ENCODE measurements at regions not wholly inside any gene's neighbourhood (a gene's known extent, or its start where the extent isn't known, plus 50 kb on each side); places are given as distances from the start of the nearest gene placed in this dataset.

- no peak for TF ChIP-seq POLR2A (IDR thresholded peaks at IDR 0.05; ENCODE audit: control extremely low read depth in 1 of 2, low read depth in 2 of 2, low read length in 2 of 2)
- TF ChIP-seq CTCF (IDR thresholded peaks at IDR 0.05; ENCODE audit: control extremely low read depth in 1 of 3, insufficient read depth in 1 of 3, low read depth in 1 of 3, low read length in 3 of 3) = no peak
- no peak for TF ChIP-seq JUND (IDR thresholded peaks at IDR 0.05; ENCODE audit: low read length)
- no peak for TF ChIP-seq TBP (IDR thresholded peaks at IDR 0.05; ENCODE audit: low read depth, low read length)
- no peak for TF ChIP-seq MAX (IDR thresholded peaks at IDR 0.05)
- TF ChIP-seq ATF3 (IDR thresholded peaks at IDR 0.05; ENCODE audit: insufficient read depth, low read depth, low read length) = no peak
- TF ChIP-seq CREB1 (IDR thresholded peaks at IDR 0.05) = no peak
- no peak for TF ChIP-seq RNF2 (IDR thresholded peaks at IDR 0.05; ENCODE audit: borderline replicate concordance, low read depth, low read length, missing control alignments, poor library complexity, severe bottlenecking)
- TF ChIP-seq EGR1 (IDR thresholded peaks at IDR 0.05; ENCODE audit: borderline replicate concordance, low read depth, low read length) = no peak
- no peak for TF ChIP-seq TCF12 (IDR thresholded peaks at IDR 0.05; ENCODE audit: low read depth, low read length)
- peak; percentile 48; the same call in 1 of the 2 replicates for TF ChIP-seq YY1 (IDR thresholded peaks at IDR 0.05; ENCODE audit: low read depth, low read length)
- TF ChIP-seq NANOG (IDR thresholded peaks at IDR 0.05; ENCODE audit: insufficient read depth, low read depth, low read length, poor library complexity, severe bottlenecking) = no peak
- TF ChIP-seq SUZ12 (IDR thresholded peaks at IDR 0.05; ENCODE audit: low read length) = no peak
- no peak for TF ChIP-seq GABPA (IDR thresholded peaks at IDR 0.05; ENCODE audit: borderline replicate concordance, insufficient read depth, low read length)
Observed at GRCh38 chr4:148782284-148782683, 340.1 kb upstream of the NR3C2 start.

All from H1 (cell line).